Retinal pigment epithelial cell (primary cell): ENCODE measurements at regions not wholly inside any gene's neighbourhood (a gene's known extent, or its start where the extent isn't known, plus 50 kb on each side); places are given as distances from the start of the nearest gene placed in this dataset.

Experiments
- DNase-seq: peaks from one replicate; pipeline ENCODE4 v3.0.0-alpha.2; 2010; ENCODE audit warnings: low read depth
- H3K4me3 ChIP-seq: 2 replicates; pipeline ENCODE4 v1.5.1; 2011; ENCODE audit warnings: mild to moderate bottlenecking, low read length, control low read depth, moderate library complexity
- CTCF ChIP-seq: conservative IDR thresholded peaks from 2 replicates; pipeline ENCODE4 v1.5.1; 2011; ENCODE audit warnings: low read depth, low read length, control low read depth, inconsistent platforms

- TF ChIP-seq CTCF, result no peak
- no peak overlapping the region for H3K4me3 ChIP-seq
- no peak for DNase-seq
These were observed 226.6 kb upstream of the PITX2 start for GRCh38 chr4:110849461-110849860.

- TF ChIP-seq CTCF, result no peak
- no peak overlapping the region for H3K4me3 ChIP-seq
- no peak for DNase-seq
These were observed 227.9 kb upstream of the PITX2 start for GRCh38 chr4:110850461-110851442.

GRCh38 chr4:110851989-110852388 lies 229.1 kb upstream of the PITX2 start:
- no peak for TF ChIP-seq CTCF
- H3K4me3 ChIP-seq, result no peak overlapping the region
- no peak for DNase-seq

- H3K4me3 ChIP-seq, result no peak overlapping the region
- no peak for TF ChIP-seq CTCF
- no peak for DNase-seq
These were observed 229.9 kb upstream of the PITX2 start for GRCh38 chr4:110852793-110853192.

- no peak for TF ChIP-seq CTCF
- no peak for DNase-seq
- H3K4me3 ChIP-seq, result no peak overlapping the region
These were observed 230.4 kb upstream of the PITX2 start for GRCh38 chr4:110853242-110853641.

GRCh38 chr4:110854021-110854678 lies 231.3 kb upstream of the PITX2 start:
- no peak for TF ChIP-seq CTCF
- H3K4me3 ChIP-seq, result no peak overlapping the region
- DNase-seq, result peak; percentile 52
